Fibroblast of the conjunctiva (primary cell): ENCODE measurements at regions not wholly inside any gene's neighbourhood (a gene's known extent, or its start where the extent isn't known, plus 50 kb on each side); places are given as distances from the start of the nearest gene placed in this dataset.
"Not testable (repeated sequence)": the region's sequence is repeated elsewhere in the genome, so short reads cannot be mapped to it uniquely, and the experiment has no call there.

Experiments used
- DNase-seq: peaks from one replicate; pipeline ENCODE4 v3.0.0-alpha.2; 2010; ENCODE audit warnings: low read depth

DNA sequence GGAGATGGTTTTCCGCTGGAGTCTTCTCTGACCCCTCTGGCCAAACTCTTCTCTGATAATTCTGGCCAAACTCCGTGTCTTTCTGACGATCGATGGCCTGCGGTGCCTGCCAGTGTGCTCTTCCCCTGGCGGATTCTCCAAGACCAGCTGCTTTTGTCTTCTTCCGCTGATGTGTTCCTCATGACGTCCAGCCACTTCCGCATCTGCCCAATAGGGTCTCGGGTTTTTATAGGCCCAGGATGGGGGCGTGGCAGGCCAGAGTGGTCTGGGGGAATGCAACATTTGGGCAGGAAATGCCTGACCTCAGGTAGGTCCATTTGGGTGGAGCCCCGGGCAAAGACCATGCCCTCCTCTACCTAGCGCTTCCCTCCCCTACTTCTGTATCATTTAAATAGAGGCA is 1542.1 kb downstream of the STIM2 start:
- no peak for DNase-seq

DNA sequence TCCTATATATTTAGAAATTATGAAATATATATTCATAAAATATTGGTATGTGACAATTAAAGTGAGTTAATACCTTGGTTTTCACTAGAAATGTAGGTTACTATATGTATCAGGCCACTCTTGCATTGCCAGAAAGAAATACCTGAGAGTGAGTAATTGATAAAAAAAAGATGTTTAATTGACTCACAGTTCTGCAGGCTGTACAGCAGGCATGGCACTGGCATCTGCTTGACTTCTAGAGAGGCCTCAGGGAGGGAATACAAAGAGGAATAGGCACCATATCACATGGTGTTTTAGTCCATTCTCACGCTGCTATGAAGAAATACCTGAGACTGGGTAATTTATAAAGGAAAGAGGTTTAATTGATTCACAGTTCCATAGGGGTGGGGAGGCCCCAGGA is 1560.6 kb downstream of the STIM2 start:
- no peak for DNase-seq

- no peak for DNase-seq
These were observed 1565.6 kb downstream of the STIM2 start for GRCh38 chr4:28426251-28426650.

GRCh38 chr4:28427306-28428085 is 1566.9 kb downstream of the STIM2 start:
- no peak for DNase-seq

DNA sequence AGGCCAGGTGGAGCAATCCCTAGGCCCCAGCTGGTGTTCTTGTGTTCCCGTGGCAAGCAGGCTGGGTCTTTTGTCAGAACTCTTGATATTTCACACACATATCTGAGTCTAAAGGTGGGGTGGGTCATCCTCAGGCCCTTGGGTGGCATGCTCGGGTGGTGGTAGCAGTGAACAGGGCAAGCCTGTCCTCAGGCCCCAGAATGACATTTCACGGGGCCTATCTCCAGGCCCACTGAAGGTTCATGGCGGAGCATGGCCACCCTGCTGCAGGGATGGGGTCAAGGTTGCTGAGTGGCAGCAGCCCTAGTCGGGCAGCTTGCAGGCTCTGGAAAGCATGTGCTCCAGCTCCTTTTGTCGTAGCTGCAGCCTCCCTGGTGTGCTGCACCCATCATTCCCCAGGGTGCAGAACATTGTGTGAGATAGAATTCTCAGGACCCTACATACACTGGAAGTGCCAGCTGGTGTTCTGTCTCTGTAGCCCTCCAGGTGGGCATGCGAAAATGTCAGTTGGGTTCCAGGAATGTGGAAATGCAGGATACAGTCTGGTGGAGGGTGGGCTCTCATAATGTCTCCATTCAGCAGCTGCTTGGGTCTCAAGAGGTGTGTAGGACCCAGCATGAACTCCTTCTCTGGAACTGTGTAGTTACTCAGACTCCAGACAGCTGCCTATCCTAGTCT is 1571.8 kb downstream of the STIM2 start:
- no peak for DNase-seq

GRCh38 chr4:28435314-28435713 is 1574.7 kb downstream of the STIM2 start:
- no peak for DNase-seq

- no peak for DNase-seq
These were observed 1575.8 kb downstream of the STIM2 start for GRCh38 chr4:28436191-28437080.

GRCh38 chr4:28443371-28443770 is 1582.7 kb downstream of the STIM2 start:
- no peak for DNase-seq

DNA sequence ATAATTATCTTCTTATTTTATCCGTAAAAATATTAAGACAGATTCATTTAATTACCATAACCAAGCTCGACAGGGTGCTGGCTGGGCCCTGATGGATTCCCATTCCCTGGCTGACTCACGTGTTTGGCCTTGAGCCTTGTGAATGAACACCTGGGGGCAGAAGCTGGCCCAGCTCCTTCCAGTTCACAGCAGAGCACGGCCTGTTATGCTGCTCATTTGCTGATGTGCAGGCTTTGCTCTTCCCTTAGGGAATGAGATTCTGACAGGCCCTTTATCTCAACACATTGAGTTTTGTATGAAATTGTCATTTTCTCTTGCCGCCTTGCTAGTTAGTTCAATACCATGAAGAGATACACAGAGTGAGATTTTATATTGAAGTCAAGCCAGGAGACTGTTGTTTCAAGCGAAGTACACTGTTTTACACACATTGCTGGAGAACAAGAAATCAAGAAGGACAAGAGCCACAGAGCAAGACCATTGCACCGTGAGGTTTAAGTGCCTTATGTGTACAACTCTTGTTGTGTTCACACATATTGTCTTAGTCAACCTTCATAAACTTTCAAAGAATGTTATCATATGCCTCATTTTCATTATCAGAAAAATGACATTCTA is 1583.3 kb downstream of the STIM2 start:
- DNase-seq, result no peak

DNA sequence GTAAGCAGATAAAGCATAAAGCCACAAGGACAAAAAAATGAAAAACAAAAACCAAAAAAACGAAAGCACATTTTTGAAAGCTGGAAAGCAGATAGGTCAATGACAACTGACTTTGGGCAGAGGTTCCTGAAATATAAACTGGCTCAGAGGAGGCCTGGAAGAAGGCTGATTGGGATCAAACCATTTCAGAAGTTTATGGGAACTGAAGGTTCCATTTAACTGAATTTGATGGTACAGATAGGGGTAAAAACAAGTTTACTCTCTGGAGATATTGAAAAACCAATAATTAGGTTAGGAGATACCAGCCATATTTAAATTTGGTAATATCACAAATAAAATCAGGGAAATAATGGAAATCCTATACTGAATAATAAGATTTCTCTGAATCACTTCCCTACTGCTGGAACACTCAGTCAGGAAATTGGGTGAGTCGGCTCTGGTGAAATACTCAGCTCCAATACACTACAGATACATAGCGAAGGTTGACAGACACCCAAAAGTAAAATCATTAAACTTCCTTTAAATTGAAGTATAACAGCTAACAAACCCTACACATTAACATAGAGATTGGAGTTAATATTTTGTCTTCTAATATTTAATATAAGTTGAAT is 1584.3 kb downstream of the STIM2 start:
- no peak for DNase-seq

GRCh38 chr4:28449085-28449484 is 1588.4 kb downstream of the STIM2 start:
- no peak for DNase-seq

DNA sequence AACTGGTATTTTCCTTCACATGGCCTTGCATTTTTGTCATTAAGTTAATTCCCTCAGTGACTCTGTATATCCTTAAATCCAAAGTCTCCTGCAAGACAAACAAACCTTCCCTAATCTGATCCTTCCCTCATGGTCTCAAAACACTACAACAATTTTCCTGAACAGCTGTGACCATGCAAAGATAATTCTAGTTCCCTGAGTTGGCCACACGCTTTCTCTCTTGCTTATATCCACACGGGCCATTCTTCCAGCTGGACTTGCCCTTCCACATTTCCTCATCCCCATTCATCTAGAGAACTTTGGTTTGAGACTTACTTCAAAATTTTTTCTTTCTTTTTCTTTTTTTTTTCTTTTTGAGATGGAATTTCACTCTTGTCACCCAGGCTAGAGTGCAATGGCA is 1590.7 kb downstream of the STIM2 start:
- no peak for DNase-seq

DNA sequence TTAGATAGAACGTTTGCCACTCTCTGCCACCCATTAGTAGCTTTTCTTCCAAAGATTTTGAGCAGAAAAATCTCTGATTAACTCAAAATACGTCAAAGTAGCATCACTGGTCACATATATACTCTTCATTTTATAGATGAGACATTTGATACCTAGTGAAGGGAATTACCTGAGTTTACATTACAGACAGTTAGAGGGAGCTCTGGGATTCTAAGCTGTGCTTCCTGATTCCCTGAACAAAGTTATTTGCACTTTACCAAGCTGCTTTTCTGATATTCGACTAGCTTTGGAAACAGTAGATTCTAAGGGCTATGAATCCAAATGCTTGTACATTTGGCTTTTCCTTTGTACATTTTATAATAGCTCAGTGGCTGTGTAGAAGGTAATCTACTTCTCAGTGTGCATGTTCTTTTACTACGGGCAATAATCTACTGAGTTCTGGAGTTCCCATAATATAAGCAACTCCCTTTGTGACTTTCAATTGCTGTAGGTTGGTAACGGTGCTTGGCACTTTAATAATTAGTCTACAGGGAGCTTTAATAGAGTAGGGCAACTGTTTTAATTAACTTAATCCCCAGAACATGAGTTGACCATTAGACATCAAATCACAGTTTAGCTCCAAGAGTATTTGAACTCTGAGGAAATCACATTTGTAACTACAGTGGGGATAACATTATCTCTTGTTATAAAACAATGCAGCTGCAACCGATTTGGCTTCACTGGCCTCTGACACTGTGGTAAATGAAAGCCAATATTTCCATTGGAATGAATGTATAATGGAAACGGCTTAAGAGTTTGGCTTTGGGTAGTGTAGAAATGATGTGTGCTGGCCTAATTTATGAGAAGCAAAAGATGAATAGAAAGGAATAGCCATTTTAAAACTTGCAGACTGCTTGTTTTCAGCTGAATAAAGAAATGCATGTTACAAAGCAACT is 1602.4 kb downstream of the STIM2 start:
- DNase-seq, result peak; percentile 6

GRCh38 chr4:28464823-28465222 is 1604.2 kb downstream of the STIM2 start:
- DNase-seq, result no peak

GRCh38 chr4:28466886-28467285 is 1606.2 kb downstream of the STIM2 start:
- DNase-seq, result not testable (repeated sequence)

DNA sequence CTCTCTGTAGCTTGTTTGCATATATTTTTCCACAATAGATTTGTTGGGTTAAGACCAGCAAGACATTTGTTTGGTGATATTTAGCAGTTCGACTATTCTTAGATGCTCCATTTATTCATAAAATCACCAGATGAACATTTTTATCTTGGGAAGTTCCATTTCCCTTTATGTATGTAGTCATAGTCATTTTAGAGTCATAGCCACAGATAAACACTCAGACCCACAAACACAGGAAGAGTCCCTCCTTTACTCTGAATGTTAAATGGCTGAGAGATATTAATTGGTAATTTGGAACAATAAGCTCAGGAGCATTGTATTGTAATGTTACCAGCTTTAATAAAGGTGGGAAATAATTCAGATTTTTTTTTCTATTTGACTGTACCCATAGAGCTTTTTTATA is 1608.7 kb downstream of the STIM2 start:
- no peak for DNase-seq

- peak; percentile 18 for DNase-seq
These were observed 1609.2 kb downstream of the STIM2 start for GRCh38 chr4:28469886-28470285.

DNA sequence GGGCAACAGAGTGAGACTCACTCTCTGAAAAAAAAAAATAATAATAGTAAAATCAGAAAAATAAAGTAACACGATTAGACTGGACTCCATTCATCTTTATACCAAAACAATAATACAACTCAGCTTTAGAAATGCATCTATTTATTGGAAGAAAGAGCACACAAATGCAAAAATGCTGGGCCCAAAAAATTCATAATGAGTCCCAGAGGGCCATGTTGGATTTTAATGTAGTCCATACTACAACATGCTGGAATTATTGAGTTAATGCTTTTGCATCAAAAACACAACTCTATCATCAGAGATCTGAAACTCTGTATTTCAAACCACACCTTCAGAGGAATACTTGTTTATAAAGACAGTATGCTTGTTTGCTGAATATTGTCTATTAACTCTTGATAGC is 1614.7 kb downstream of the STIM2 start:
- no peak for DNase-seq

DNA sequence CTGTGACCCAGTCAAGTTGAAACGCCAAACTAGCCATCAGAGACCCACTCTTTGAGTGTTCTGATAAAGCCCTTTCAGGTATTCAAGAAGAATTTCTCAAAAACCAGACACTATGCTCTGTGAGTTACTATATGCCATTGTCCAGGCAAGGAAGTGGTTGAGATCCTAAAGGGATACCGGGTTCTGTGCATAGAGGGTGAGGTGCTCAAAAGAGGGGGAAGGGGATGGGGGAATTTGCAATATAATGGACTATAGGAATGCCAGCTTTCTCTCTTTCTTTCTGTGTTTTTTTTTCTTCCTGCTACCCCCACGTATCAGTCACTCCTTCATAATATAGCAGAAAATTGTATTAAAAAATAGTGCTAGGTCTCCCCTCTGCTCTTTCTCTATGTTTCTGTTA is 1619.0 kb downstream of the STIM2 start:
- DNase-seq, result no peak

GRCh38 chr4:28481565-28481964 is 1620.9 kb downstream of the STIM2 start:
- no peak for DNase-seq
